ENCODE measurements at regions not wholly inside any gene's neighbourhood (a gene's known extent, or its start where the extent isn't known, plus 50 kb on each side); places are given as distances from the start of the nearest gene placed in this dataset.

DNA sequence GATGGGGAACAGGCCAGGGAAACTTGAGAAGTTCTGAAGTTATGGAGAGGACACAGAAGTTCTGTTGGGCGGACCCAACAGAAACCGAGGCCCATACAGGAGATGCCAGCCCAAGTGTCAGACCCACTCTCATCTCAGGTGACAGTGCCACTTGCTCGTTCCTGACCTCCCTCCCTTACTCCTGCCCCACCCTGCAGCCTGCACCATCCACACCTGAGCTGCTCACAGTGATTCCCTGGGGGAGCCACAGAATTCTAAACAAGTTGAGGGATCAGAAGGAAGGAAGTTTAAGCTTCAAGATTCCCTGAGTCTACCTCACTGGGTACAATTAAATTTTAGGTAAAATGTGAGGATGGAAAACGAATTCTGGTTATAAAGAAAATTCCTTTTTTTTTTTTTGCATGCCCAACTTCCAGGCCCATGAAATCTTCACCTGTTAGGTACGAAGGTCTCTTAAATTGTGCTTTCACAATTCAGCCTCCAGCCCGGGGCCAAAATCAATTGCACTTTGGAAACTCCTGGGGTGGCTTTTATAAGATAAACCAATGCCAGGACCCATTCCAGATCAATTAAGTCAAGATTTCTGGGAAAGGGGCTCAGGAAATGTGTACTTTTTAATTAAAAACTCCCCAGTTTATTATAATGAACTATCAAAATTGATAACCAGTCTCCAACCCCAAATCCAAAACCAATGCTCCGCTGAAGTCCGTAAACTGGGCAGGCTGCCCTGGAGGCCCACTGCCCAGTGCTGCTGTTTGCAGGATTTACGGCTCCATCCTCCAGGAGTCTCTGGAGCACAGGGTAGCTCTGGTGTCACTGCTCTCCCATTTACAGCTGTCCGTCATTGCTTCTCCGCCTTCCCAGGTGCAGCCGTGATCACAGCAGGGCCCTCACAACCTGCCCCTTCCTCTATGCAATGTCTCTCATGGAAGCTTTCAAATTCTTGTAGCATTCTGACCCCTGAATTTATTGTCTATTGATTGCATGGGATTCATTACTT lies 643.5 kb downstream of the UQCRFS1 start:
- TF ChIP-seq EZH2 (IDR thresholded peaks at IDR 0.05; ENCODE audit: borderline replicate concordance, low read depth, low read length, severe bottlenecking) (no peak), POLR2A (IDR thresholded peaks at IDR 0.05; ENCODE audit: low read depth, low read length) (no peak), MYC (IDR thresholded peaks at IDR 0.05; ENCODE audit: low read depth, low read length) (no peak), POLR2AphosphoS5 (IDR thresholded peaks at IDR 0.05; ENCODE audit: insufficient read depth, low read depth, low read length) (no peak), FOS (IDR thresholded peaks at IDR 0.05; ENCODE audit: borderline replicate concordance, insufficient read depth, low read length) (no peak), JUN (IDR thresholded peaks at IDR 0.05; ENCODE audit: borderline replicate concordance, insufficient read depth, insufficient read length, low read depth) (no peak), GATA2 (IDR thresholded peaks at IDR 0.05; ENCODE audit: insufficient read depth, insufficient read length, low read depth, low read length) (no peak)
- TF ChIP-seq, protein P1, sequence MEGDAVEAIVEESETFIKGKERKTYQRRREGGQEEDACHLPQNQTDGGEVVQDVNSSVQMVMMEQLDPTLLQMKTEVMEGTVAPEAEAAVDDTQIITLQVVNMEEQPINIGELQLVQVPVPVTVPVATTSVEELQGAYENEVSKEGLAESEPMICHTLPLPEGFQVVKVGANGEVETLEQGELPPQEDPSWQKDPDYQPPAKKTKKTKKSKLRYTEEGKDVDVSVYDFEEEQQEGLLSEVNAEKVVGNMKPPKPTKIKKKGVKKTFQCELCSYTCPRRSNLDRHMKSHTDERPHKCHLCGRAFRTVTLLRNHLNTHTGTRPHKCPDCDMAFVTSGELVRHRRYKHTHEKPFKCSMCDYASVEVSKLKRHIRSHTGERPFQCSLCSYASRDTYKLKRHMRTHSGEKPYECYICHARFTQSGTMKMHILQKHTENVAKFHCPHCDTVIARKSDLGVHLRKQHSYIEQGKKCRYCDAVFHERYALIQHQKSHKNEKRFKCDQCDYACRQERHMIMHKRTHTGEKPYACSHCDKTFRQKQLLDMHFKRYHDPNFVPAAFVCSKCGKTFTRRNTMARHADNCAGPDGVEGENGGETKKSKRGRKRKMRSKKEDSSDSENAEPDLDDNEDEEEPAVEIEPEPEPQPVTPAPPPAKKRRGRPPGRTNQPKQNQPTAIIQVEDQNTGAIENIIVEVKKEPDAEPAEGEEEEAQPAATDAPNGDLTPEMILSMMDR (IDR thresholded peaks at IDR 0.05; ENCODE audit: extremely low read depth in 1 of 2, insufficient read depth in 1 of 2, low read depth in 1 of 2, low read length in 2 of 2) = no peak
- TF ChIP-seq, protein P2, sequence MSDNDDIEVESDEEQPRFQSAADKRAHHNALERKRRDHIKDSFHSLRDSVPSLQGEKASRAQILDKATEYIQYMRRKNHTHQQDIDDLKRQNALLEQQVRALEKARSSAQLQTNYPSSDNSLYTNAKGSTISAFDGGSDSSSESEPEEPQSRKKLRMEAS (IDR thresholded peaks at IDR 0.05; ENCODE audit: insufficient read depth, insufficient read length) = no peak

All from endothelial cell of umbilical vein (primary cell).